ENCODE measurements at regions not wholly inside any gene's neighbourhood (a gene's known extent, or its start where the extent isn't known, plus 50 kb on each side); places are given as distances from the start of the nearest gene placed in this dataset.

DNA sequence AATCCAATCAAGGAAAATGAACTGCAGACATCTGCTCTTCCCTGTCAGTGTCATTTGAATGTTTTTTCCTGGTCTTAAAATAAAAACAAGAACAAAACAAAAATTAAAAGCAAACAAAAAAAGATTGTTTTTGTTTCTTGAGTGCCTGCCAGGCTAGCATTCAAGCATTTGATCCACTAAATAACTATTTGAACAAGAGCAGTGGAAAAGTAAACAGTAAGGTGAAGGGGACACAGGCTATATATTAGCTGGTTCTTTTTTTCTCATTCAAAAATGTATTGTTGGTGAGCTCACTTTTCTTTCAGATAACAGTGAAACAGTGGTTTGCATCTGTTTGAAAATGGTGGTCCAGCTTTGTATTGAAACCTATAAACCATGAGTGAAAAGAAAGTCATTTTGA is 586.9 kb upstream of the SGO1 start:
- no peak overlapping the region for H3K4me3 ChIP-seq (ENCODE audit: low read depth, low read length)
- no peak for DNase-seq (ENCODE audit: low read depth)
- TF ChIP-seq, protein P1, sequence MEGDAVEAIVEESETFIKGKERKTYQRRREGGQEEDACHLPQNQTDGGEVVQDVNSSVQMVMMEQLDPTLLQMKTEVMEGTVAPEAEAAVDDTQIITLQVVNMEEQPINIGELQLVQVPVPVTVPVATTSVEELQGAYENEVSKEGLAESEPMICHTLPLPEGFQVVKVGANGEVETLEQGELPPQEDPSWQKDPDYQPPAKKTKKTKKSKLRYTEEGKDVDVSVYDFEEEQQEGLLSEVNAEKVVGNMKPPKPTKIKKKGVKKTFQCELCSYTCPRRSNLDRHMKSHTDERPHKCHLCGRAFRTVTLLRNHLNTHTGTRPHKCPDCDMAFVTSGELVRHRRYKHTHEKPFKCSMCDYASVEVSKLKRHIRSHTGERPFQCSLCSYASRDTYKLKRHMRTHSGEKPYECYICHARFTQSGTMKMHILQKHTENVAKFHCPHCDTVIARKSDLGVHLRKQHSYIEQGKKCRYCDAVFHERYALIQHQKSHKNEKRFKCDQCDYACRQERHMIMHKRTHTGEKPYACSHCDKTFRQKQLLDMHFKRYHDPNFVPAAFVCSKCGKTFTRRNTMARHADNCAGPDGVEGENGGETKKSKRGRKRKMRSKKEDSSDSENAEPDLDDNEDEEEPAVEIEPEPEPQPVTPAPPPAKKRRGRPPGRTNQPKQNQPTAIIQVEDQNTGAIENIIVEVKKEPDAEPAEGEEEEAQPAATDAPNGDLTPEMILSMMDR (conservative IDR thresholded peaks at IDR 0.05; ENCODE audit: low read depth, low read length) = no peak

GRCh38 chr3:20769430-20769829 is 583.4 kb upstream of the SGO1 start:
- DNase-seq (ENCODE audit: low read depth) = no peak
- H3K4me3 ChIP-seq (ENCODE audit: low read depth, low read length) = no peak overlapping the region
- TF ChIP-seq, protein P1 (conservative IDR thresholded peaks at IDR 0.05; ENCODE audit: low read depth, low read length) = no peak

- DNase-seq (ENCODE audit: low read depth) = no peak
- TF ChIP-seq, protein P1 (conservative IDR thresholded peaks at IDR 0.05; ENCODE audit: low read depth, low read length) = no peak
- H3K4me3 ChIP-seq (ENCODE audit: low read depth, low read length) = no peak overlapping the region
Observed at GRCh38 chr3:20760981-20761380, 575.0 kb upstream of the SGO1 start.

- DNase-seq (ENCODE audit: low read depth) = no peak
- no peak overlapping the region for H3K4me3 ChIP-seq (ENCODE audit: low read depth, low read length)
- TF ChIP-seq, protein P1 (conservative IDR thresholded peaks at IDR 0.05; ENCODE audit: low read depth, low read length) = no peak
Observed at GRCh38 chr3:20752416-20752815, 566.4 kb upstream of the SGO1 start.

DNA sequence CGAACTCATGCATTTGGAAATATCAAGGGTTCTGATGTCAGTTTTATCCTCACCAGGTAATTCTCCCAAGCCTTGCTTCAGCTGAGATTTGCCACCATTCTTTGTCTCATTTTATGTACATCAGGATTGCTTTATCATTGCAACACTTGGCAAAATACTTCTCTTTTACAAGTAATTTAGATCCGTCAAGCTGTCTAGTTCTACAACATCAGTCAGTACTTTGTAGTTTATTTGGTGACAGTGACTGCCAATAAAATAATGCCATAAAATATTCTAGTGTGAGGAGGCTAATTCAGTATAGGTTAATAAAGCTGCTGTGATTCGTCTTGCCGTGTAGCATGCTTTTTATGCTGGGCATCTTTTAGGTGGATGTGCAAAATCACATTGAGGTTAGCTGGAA is 565.3 kb upstream of the SGO1 start:
- TF ChIP-seq, protein P1 (conservative IDR thresholded peaks at IDR 0.05; ENCODE audit: low read depth, low read length) = no peak
- no peak for DNase-seq (ENCODE audit: low read depth)
- no peak overlapping the region for H3K4me3 ChIP-seq (ENCODE audit: low read depth, low read length)

GRCh38 chr3:20747741-20748140 is 561.7 kb upstream of the SGO1 start:
- TF ChIP-seq, protein P1 (conservative IDR thresholded peaks at IDR 0.05; ENCODE audit: low read depth, low read length) = no peak
- DNase-seq (ENCODE audit: low read depth) = no peak
- H3K4me3 ChIP-seq (ENCODE audit: low read depth, low read length) = no peak overlapping the region

DNA sequence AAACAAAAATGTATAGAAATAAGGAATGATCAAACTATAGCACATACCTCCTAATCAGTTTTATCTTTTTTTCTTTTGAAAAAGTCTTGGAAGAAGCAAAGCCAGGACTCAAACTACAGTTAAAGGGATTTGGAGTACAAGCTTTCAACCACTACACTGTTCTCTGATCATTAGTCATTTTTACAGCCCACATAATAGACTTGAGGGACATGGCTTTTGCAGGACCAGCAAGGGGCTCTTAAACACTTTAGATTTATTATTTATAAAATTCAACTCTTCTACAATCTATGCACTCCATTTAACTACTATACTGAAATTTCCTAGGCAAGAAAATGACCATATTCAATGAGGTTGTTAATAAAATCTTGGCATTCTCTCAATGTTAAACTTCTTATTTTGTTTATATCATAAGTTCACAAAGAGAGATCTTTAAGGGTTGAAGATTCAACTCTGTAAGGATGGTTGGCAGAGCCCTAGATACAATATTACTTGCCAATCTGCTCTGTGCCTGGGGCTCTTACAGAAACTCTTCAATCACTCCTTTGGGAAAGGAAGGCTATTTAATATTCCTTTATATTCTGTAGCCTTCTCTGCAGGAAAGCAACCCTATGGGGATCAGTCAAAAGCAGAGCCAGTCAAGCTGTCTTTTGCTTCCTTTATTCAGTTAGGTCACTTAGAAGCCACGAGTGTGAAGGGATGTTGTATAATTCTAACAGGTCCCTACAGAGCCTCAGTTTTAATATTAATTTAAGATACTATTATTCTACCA is 557.7 kb upstream of the SGO1 start:
- TF ChIP-seq, protein P1 (conservative IDR thresholded peaks at IDR 0.05; ENCODE audit: low read depth, low read length) = no peak
- no peak overlapping the region for H3K4me3 ChIP-seq (ENCODE audit: low read depth, low read length)
- DNase-seq (ENCODE audit: low read depth) = no peak

All from epithelial cell of proximal tubule (primary cell).